WTC11 (cell line): ENCODE measurements at regions not wholly inside any gene's neighbourhood (a gene's known extent, or its start where the extent isn't known, plus 50 kb on each side); places are given as distances from the start of the nearest gene placed in this dataset.

ENCODE experiments used
- ATAC-seq: fragments of 200-7000 bp; cut with Tn5 transposase; 2 replicates; pipeline ENCODE4 v1.10.0; 2021; ENCODE audit warnings: mild to moderate bottlenecking, moderate library complexity
- CTCF ChIA-PET: fragments of 300-600 bp; sonication (Branson Sonifier 250); formaldehyde crosslinking; loops from one replicate; lab custom pipeline; 2021; ENCODE audit warnings: antibody characterized with exemption; lab: Charles Lee
- POLR2A ChIA-PET: fragments of 350-600 bp; sonication (Branson Sonifier 250); formaldehyde crosslinking; loops from one replicate; lab custom pipeline; 2021; ENCODE audit warnings: antibody characterized with exemption; lab: Charles Lee
- DNase-seq: peaks from one replicate; pipeline ENCODE4 v3.0.0; 2021; ENCODE audit warnings: low spot score
- H3K27ac Mint-ChIP-seq: 2 replicates; pipeline ENCODE4 v1.8.0; 2021; ENCODE audit warnings: mixed read lengths
- H3K27me3 Mint-ChIP-seq: 2 replicates; pipeline ENCODE4 v1.8.0; 2021; ENCODE audit warnings: low read depth, mild to moderate bottlenecking, moderate library complexity, mixed read lengths
- H3K36me3 Mint-ChIP-seq: 2 replicates; pipeline ENCODE4 v1.8.0; 2021; ENCODE audit warnings: mixed read lengths
- H3K4me1 Mint-ChIP-seq: 2 replicates; pipeline ENCODE4 v1.8.0; 2022; ENCODE audit warnings: mixed read lengths
- H3K4me3 Mint-ChIP-seq: 2 replicates; pipeline ENCODE4 v1.8.0; 2021; ENCODE audit warnings: mild to moderate bottlenecking, moderate library complexity, mixed read lengths
- H3K9me3 Mint-ChIP-seq: 2 replicates; pipeline ENCODE4 v1.8.0; 2021; ENCODE audit warnings: mixed read lengths
- CBFB ChIP-seq: sonication (generic); formaldehyde crosslinking; IDR thresholded peaks from 2 replicates; pipeline ENCODE4 v1.8.1; 2022; ENCODE audit warnings: mild to moderate bottlenecking, low read depth, missing genetic modification reagents
- CREM ChIP-seq: sonication (generic); formaldehyde crosslinking; IDR thresholded peaks from 2 replicates; pipeline ENCODE4 v1.8.1; 2022; ENCODE audit warnings: mild to moderate bottlenecking, missing genetic modification reagents, moderate library complexity
- ESRRA ChIP-seq: sonication (generic); formaldehyde crosslinking; IDR thresholded peaks from 2 replicates; pipeline ENCODE4 v1.8.1; 2022; ENCODE audit warnings: mild to moderate bottlenecking, missing genetic modification reagents, borderline replicate concordance
- FOXJ3 ChIP-seq: sonication (generic); formaldehyde crosslinking; IDR thresholded peaks from 2 replicates; pipeline ENCODE4 v1.9.0; 2021; ENCODE audit warnings: missing genetic modification reagents, mild to moderate bottlenecking, borderline replicate concordance
- FOXK1 ChIP-seq: sonication (generic); formaldehyde crosslinking; IDR thresholded peaks from 2 replicates; pipeline ENCODE4 v1.8.0; 2022; ENCODE audit warnings: mild to moderate bottlenecking, moderate library complexity, missing genetic modification reagents
- GABPB1 ChIP-seq: sonication (generic); formaldehyde crosslinking; IDR thresholded peaks from 2 replicates; pipeline ENCODE4 v1.8.1; 2023; ENCODE audit warnings: mild to moderate bottlenecking, missing genetic modification reagents
- HMGXB4 ChIP-seq: sonication (generic); formaldehyde crosslinking; IDR thresholded peaks from 2 replicates; pipeline ENCODE4 v1.8.1; 2023; ENCODE audit warnings: mild to moderate bottlenecking, moderate library complexity, missing genetic modification reagents
- IRF1 ChIP-seq: sonication (generic); formaldehyde crosslinking; IDR thresholded peaks from 2 replicates; pipeline ENCODE4 v1.8.0; 2023; ENCODE audit warnings: missing genetic modification reagents
- KAT7 ChIP-seq: sonication (generic); formaldehyde crosslinking; IDR thresholded peaks from 2 replicates; pipeline ENCODE4 v1.8.1; 2023; ENCODE audit warnings: missing genetic modification reagents, mild to moderate bottlenecking, borderline replicate concordance
- MYBL2 ChIP-seq: sonication (generic); formaldehyde crosslinking; IDR thresholded peaks from 2 replicates; pipeline ENCODE4 v1.8.1; 2023; ENCODE audit warnings: mild to moderate bottlenecking, moderate library complexity, missing genetic modification reagents
- NFYB ChIP-seq: sonication (generic); formaldehyde crosslinking; conservative IDR thresholded peaks from 2 replicates; pipeline ENCODE4 v1.8.0; 2022; ENCODE audit warnings: low read depth, missing genetic modification reagents
- NR3C1 ChIP-seq: sonication (generic); formaldehyde crosslinking; conservative IDR thresholded peaks from 2 replicates; pipeline ENCODE4 v1.8.1; 2023; ENCODE audit warnings: low read depth, mild to moderate bottlenecking, missing genetic modification reagents
- PREB ChIP-seq: sonication (generic); formaldehyde crosslinking; IDR thresholded peaks from 2 replicates; pipeline ENCODE4 v1.8.1; 2022; ENCODE audit warnings: mild to moderate bottlenecking, missing genetic modification reagents, moderate library complexity, borderline replicate concordance
- PRRX2 ChIP-seq: fragments of 250-450 bp; sonication (Bioruptor Pico); IDR thresholded peaks from 2 replicates; pipeline ENCODE4 v1.8.0; 2021; ENCODE audit warnings: mild to moderate bottlenecking
- RELA ChIP-seq: sonication (generic); formaldehyde crosslinking; IDR thresholded peaks from 2 replicates; pipeline ENCODE4 v1.8.1; 2022; ENCODE audit warnings: missing genetic modification reagents, mild to moderate bottlenecking, borderline replicate concordance
- RORB ChIP-seq: fragments of 250-450 bp; sonication (Bioruptor Pico); IDR thresholded peaks from 2 replicates; pipeline ENCODE4 v1.9.0; 2021; ENCODE audit warnings: mild to moderate bottlenecking
- SMAD3 ChIP-seq: sonication (generic); formaldehyde crosslinking; IDR thresholded peaks from 2 replicates; pipeline ENCODE4 v1.8.0; 2022; ENCODE audit warnings: missing genetic modification reagents, mild to moderate bottlenecking, borderline replicate concordance
- SMAD4 ChIP-seq: sonication (generic); formaldehyde crosslinking; IDR thresholded peaks from 2 replicates; pipeline ENCODE4 v1.8.0; 2022; ENCODE audit warnings: mild to moderate bottlenecking, missing genetic modification reagents
- SP1 ChIP-seq: sonication (generic); formaldehyde crosslinking; conservative IDR thresholded peaks from 2 replicates; pipeline ENCODE4 v1.8.1; 2022; ENCODE audit warnings: missing genetic modification reagents
- TEAD4 ChIP-seq: sonication (generic); formaldehyde crosslinking; IDR thresholded peaks from 2 replicates; pipeline ENCODE4 v1.8.0; 2022; ENCODE audit warnings: mild to moderate bottlenecking, missing genetic modification reagents
- TP53 ChIP-seq: sonication (generic); formaldehyde crosslinking; IDR thresholded peaks from 2 replicates; pipeline ENCODE4 v1.8.1; 2023; ENCODE audit warnings: mild to moderate bottlenecking, missing genetic modification reagents
- ZBTB21 ChIP-seq: sonication (generic); formaldehyde crosslinking; IDR thresholded peaks from 2 replicates; pipeline ENCODE4 v1.8.1; 2023; ENCODE audit warnings: mild to moderate bottlenecking, missing genetic modification reagents, borderline replicate concordance
- ZMAT4 ChIP-seq: fragments of 250-450 bp; sonication (Bioruptor Pico); IDR thresholded peaks from 2 replicates; pipeline ENCODE4 v1.9.0; 2021; ENCODE audit warnings: mild to moderate bottlenecking
- ZNF138 ChIP-seq: sonication (generic); formaldehyde crosslinking; conservative IDR thresholded peaks from 2 replicates; pipeline ENCODE4 v1.8.1; 2022; ENCODE audit warnings: mild to moderate bottlenecking, moderate library complexity, missing genetic modification reagents
- ZNF232 ChIP-seq: sonication (generic); formaldehyde crosslinking; IDR thresholded peaks from 2 replicates; pipeline ENCODE4 v1.8.0; 2022; ENCODE audit warnings: mild to moderate bottlenecking, missing genetic modification reagents
- ZNF317 ChIP-seq: sonication (generic); formaldehyde crosslinking; IDR thresholded peaks from 2 replicates; pipeline ENCODE4 v1.8.1; 2023; ENCODE audit warnings: low read depth, mild to moderate bottlenecking, moderate library complexity, missing genetic modification reagents, borderline replicate concordance
- ZNF396 ChIP-seq: fragments of 250-450 bp; sonication (Bioruptor Pico); IDR thresholded peaks from 2 replicates; pipeline ENCODE4 v1.8.0; 2021; ENCODE audit warnings: mild to moderate bottlenecking, moderate library complexity, borderline replicate concordance
- TF ChIP-seq, protein P1 (sequence below): sonication (generic); formaldehyde crosslinking; IDR thresholded peaks from 2 replicates; pipeline ENCODE4 v1.8.0; 2022; ENCODE audit warnings: mild to moderate bottlenecking, missing genetic modification reagents
- TF ChIP-seq, protein P2 (sequence below): sonication (generic); formaldehyde crosslinking; conservative IDR thresholded peaks from 2 replicates; pipeline ENCODE4 v1.8.1; 2023; ENCODE audit warnings: mild to moderate bottlenecking, low read depth, missing genetic modification reagents, moderate library complexity

DNA sequence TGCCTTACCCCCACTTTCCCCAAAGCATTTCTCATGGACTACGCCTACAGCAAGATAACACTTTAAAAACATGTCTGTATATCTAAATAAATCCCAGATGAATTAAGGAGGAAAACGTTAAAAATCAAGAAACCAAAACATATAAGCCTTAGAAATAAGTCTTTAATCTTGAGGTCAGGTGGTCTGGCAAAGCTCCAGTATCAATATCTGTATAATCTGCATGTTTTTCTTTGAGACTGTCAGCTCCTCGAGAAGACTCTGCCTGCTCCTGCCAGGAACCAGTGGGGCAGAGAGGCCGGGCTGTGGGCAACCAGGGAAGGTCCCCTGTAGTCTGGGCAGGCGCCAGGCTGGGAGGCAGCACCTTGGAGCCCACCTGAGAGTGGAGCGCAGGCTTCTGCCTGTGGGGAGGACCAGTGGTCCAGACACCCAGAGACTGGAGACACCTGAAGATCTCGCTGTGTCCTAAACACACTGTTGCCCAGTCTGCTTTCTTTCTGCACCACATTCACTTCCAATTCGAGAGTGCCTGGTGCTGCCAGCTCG is 291.0 kb upstream of the SOX11 start (continued):
- TF ChIP-seq ZNF317 (CRISPR knock-in tag) (no peak), SP1 (no peak), ZNF232 (CRISPR knock-in tag) (no peak), CREM (CRISPR knock-in tag) (no peak), ZMAT4 (CRISPR knock-in tag) (no peak), RELA (CRISPR knock-in tag) (no peak), FOXJ3 (CRISPR knock-in tag) (no peak)
- TF ChIP-seq, protein P1, sequence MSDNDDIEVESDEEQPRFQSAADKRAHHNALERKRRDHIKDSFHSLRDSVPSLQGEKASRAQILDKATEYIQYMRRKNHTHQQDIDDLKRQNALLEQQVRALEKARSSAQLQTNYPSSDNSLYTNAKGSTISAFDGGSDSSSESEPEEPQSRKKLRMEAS (CRISPR knock-in tag): no peak

DNA sequence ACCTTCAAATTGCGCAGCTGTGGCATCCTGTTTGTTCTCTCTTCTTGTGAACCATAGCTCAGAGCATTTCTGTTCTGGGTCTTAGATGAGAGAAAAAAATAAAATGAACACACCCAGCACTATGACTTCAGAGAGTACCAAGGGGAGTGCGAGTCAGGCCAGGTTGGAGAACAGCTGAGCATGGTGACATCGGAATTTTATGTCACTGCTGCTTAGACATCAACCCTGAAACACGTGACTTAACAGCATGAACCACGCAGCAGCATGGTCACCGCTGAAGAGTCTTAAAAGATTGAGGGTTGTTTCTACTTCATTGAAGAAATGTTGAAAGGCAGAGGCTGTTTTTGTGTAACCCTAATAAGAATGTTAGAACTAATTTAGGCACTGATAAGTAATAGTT is 288.8 kb upstream of the SOX11 start:
- H3K27ac Mint-ChIP-seq: no peak overlapping the region
- no peak for ATAC-seq
- no peak for DNase-seq
- CTCF ChIA-PET: no interaction called here
- H3K4me1 Mint-ChIP-seq: no peaks in the 10 kb centered on the region
- H3K36me3 Mint-ChIP-seq: peaks cover 55% of the 10 kb centered on the region
- TF ChIP-seq SMAD3 (CRISPR knock-in tag) (no peak), PRRX2 (CRISPR knock-in tag) (no peak), IRF1 (CRISPR knock-in tag) (no peak), HMGXB4 (CRISPR knock-in tag) (no peak), NR3C1 (no peak), SMAD4 (CRISPR knock-in tag) (no peak), ZNF396 (CRISPR knock-in tag) (no peak), ZNF138 (CRISPR knock-in tag) (no peak), NFYB (CRISPR knock-in tag) (no peak), RORB (no peak), CBFB (no peak), SP1 (no peak), FOXK1 (CRISPR knock-in tag) (no peak), TEAD4 (CRISPR knock-in tag) (no peak), MYBL2 (CRISPR knock-in tag) (no peak), ESRRA (no peak)
- POLR2A ChIA-PET: no interaction called here
- peaks cover 4% of the 10 kb centered on the region for H3K27me3 Mint-ChIP-seq
- no peak overlapping the region for H3K4me3 Mint-ChIP-seq
- peaks cover 70% of the 10 kb centered on the region for H3K9me3 Mint-ChIP-seq

- DNase-seq: no peak
- Mint-ChIP-seq H3K27ac (no peak overlapping the region), H3K9me3 (peaks cover 53% of the 10 kb centered on the region), H3K4me3 (no peak overlapping the region), H3K4me1 (no peaks in the 10 kb centered on the region), H3K27me3 (peaks cover 5% of the 10 kb centered on the region; the same call in 1 of the 2 replicates), H3K36me3 (peaks cover 47% of the 10 kb centered on the region)
- ChIA-PET POLR2A (no interaction called here), CTCF (no interaction called here)
- ATAC-seq: no peak
- TF ChIP-seq KAT7 (CRISPR knock-in tag) (no peak), GABPB1 (CRISPR knock-in tag) (no peak), PRRX2 (CRISPR knock-in tag) (no peak), TP53 (no peak), PREB (CRISPR knock-in tag) (no peak), ZBTB21 (CRISPR knock-in tag) (no peak)
- TF ChIP-seq, protein P2, sequence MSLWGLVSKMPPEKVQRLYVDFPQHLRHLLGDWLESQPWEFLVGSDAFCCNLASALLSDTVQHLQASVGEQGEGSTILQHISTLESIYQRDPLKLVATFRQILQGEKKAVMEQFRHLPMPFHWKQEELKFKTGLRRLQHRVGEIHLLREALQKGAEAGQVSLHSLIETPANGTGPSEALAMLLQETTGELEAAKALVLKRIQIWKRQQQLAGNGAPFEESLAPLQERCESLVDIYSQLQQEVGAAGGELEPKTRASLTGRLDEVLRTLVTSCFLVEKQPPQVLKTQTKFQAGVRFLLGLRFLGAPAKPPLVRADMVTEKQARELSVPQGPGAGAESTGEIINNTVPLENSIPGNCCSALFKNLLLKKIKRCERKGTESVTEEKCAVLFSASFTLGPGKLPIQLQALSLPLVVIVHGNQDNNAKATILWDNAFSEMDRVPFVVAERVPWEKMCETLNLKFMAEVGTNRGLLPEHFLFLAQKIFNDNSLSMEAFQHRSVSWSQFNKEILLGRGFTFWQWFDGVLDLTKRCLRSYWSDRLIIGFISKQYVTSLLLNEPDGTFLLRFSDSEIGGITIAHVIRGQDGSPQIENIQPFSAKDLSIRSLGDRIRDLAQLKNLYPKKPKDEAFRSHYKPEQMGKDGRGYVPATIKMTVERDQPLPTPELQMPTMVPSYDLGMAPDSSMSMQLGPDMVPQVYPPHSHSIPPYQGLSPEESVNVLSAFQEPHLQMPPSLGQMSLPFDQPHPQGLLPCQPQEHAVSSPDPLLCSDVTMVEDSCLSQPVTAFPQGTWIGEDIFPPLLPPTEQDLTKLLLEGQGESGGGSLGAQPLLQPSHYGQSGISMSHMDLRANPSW (CRISPR knock-in tag): no peak
Measured at GRCh38 chr2:5409898-5410381, 282.2 kb upstream of the SOX11 start.
